ENCODE measurements at regions not wholly inside any gene's neighbourhood (a gene's known extent, or its start where the extent isn't known, plus 50 kb on each side); places are given as distances from the start of the nearest gene placed in this dataset.

GRCh38 chr10:8435186-8436055, 380.9 kb downstream of the GATA3 start:
- DNase-seq (ENCODE audit: low read depth) = peak; percentile 7
- Histone ChIP-seq H3K4me3 (ENCODE audit: low read depth, low read length) (no peak overlapping the region), H3K36me3 (ENCODE audit: control insufficient read depth, insufficient read depth, low read length) (no peaks in the 10 kb centered on the region), H3K27me3 (ENCODE audit: control insufficient read depth, insufficient read depth, low read length) (no peaks in the 10 kb centered on the region)
- no peak for TF ChIP-seq CTCF (IDR thresholded peaks at IDR 0.05; ENCODE audit: insufficient read depth, low read length, poor library complexity, severe bottlenecking)

DNA sequence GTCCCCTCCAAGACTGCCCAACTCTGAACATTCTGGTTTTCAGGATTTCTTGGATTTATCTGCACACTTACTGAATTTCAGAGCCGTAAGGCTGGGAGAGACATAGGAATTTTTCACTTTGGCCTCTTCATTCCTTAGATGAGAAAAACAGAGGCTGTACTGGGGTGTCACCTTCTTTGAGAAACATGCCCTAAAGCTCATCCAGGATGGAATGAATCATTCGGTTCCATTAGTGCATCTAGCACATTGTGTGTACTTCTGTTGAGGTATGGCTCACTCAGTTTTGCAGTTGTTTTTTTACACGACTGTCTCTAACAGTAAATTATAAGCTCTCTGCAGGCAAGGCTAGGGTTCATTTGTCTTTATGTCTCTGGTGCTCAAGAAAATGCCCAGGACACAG, 383.4 kb downstream of the GATA3 start:
- TF ChIP-seq CTCF (IDR thresholded peaks at IDR 0.05; ENCODE audit: insufficient read depth, low read length, poor library complexity, severe bottlenecking) = no peak
- Histone ChIP-seq H3K27me3 (ENCODE audit: control insufficient read depth, insufficient read depth, low read length) (no peaks in the 10 kb centered on the region), H3K36me3 (ENCODE audit: control insufficient read depth, insufficient read depth, low read length) (no peaks in the 10 kb centered on the region), H3K4me3 (ENCODE audit: low read depth, low read length) (no peak overlapping the region)
- DNase-seq (ENCODE audit: low read depth) = no peak

DNA sequence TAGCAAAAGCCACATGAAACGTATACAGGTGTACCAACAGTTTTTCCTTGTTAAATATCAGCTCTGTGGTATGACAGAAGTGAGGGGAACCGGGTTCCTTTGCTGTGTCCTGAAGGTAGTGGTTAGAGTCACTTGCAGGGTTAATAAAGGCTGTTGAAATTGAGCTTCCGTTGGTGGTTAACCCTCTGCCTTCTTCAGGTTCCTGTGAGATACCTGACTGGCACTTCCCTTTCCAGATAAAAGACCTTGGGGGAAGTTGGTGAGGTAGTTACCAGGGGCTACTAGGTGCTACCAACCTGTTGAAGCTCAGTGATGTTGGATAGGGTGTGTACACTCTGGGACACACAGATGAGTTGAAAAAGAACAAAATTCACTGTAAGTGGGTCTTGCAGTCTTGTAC, 384.1 kb downstream of the GATA3 start:
- H3K4me3 ChIP-seq (ENCODE audit: low read depth, low read length) = no peak overlapping the region
- H3K27me3 ChIP-seq (ENCODE audit: control insufficient read depth, insufficient read depth, low read length) = no peaks in the 10 kb centered on the region
- no peak for DNase-seq (ENCODE audit: low read depth)
- no peak for TF ChIP-seq CTCF (IDR thresholded peaks at IDR 0.05; ENCODE audit: insufficient read depth, low read length, poor library complexity, severe bottlenecking)
- H3K36me3 ChIP-seq (ENCODE audit: control insufficient read depth, insufficient read depth, low read length) = no peaks in the 10 kb centered on the region

GRCh38 chr10:8439040-8439439, 384.6 kb downstream of the GATA3 start:
- no peak for TF ChIP-seq CTCF (IDR thresholded peaks at IDR 0.05; ENCODE audit: insufficient read depth, low read length, poor library complexity, severe bottlenecking)
- no peak for DNase-seq (ENCODE audit: low read depth)
- no peak overlapping the region for H3K4me3 ChIP-seq (ENCODE audit: low read depth, low read length)

GRCh38 chr10:8444630-8445029, 390.1 kb downstream of the GATA3 start:
- peak; percentile 6 for TF ChIP-seq CTCF (IDR thresholded peaks at IDR 0.05; ENCODE audit: insufficient read depth, low read length, poor library complexity, severe bottlenecking)
- DNase-seq (ENCODE audit: low read depth) = no peak

More at GRCh38 chr10:8439040-8439439, 384.6 kb downstream of the GATA3 start:
- Histone ChIP-seq H3K27me3 (ENCODE audit: control insufficient read depth, insufficient read depth, low read length) (no peaks in the 10 kb centered on the region), H3K36me3 (ENCODE audit: control insufficient read depth, insufficient read depth, low read length) (no peaks in the 10 kb centered on the region)

GRCh38 chr10:8445353-8445752, 390.9 kb downstream of the GATA3 start:
- TF ChIP-seq CTCF (IDR thresholded peaks at IDR 0.05; ENCODE audit: insufficient read depth, low read length, poor library complexity, severe bottlenecking) = no peak
- Histone ChIP-seq H3K36me3 (ENCODE audit: control insufficient read depth, insufficient read depth, low read length) (no peaks in the 10 kb centered on the region), H3K4me3 (ENCODE audit: low read depth, low read length) (no peak overlapping the region), H3K27me3 (ENCODE audit: control insufficient read depth, insufficient read depth, low read length) (no peaks in the 10 kb centered on the region)
- DNase-seq (ENCODE audit: low read depth) = no peak

More at GRCh38 chr10:8444630-8445029, 390.1 kb downstream of the GATA3 start:
- Histone ChIP-seq H3K27me3 (ENCODE audit: control insufficient read depth, insufficient read depth, low read length) (no peaks in the 10 kb centered on the region), H3K4me3 (ENCODE audit: low read depth, low read length) (no peak overlapping the region), H3K36me3 (ENCODE audit: control insufficient read depth, insufficient read depth, low read length) (no peaks in the 10 kb centered on the region)

Measured in kidney epithelial cell (primary cell).